ENCODE measurements at regions not wholly inside any gene's neighbourhood (a gene's known extent, or its start where the extent isn't known, plus 50 kb on each side); places are given as distances from the start of the nearest gene placed in this dataset.

- no peak for TF ChIP-seq CTCF (conservative IDR thresholded peaks at IDR 0.05)
- Mint-ChIP-seq H3K27me3 (ENCODE audit: low read depth) (no peaks in the 10 kb centered on the region), H3K4me1 (no peaks in the 10 kb centered on the region), H3K4me3 (no peak overlapping the region), H3K36me3 (ENCODE audit: low read depth) (no peaks in the 10 kb centered on the region), H3K9me3 (no peaks in the 10 kb centered on the region), H3K27ac (ENCODE audit: unreplicated experiment) (no peak overlapping the region)
- no peak for DNase-seq (ENCODE audit: low read depth, low spot score)
These were observed 92.6 kb downstream of the RDH14 start for GRCh38 chr2:18467749-18468360.

GRCh38 chr2:18465979-18466378 lies 94.5 kb downstream of the RDH14 start:
- H3K4me3 Mint-ChIP-seq = no peak overlapping the region
- DNase-seq (ENCODE audit: low read depth, low spot score) = no peak
- no peaks in the 10 kb centered on the region for H3K4me1 Mint-ChIP-seq
- no peak overlapping the region for H3K27ac Mint-ChIP-seq (ENCODE audit: unreplicated experiment)
- H3K36me3 Mint-ChIP-seq (ENCODE audit: low read depth) = no peaks in the 10 kb centered on the region
- H3K27me3 Mint-ChIP-seq (ENCODE audit: low read depth) = peaks cover 2% of the 10 kb centered on the region
- no peak for TF ChIP-seq CTCF (conservative IDR thresholded peaks at IDR 0.05)
- no peaks in the 10 kb centered on the region for H3K9me3 Mint-ChIP-seq

- DNase-seq (ENCODE audit: low read depth, low spot score) = no peak
- no peak for TF ChIP-seq CTCF (conservative IDR thresholded peaks at IDR 0.05)
- H3K36me3 Mint-ChIP-seq (ENCODE audit: low read depth) = no peaks in the 10 kb centered on the region
- H3K27ac Mint-ChIP-seq (ENCODE audit: unreplicated experiment) = no peak overlapping the region
- H3K9me3 Mint-ChIP-seq = peaks cover 3% of the 10 kb centered on the region
- H3K4me1 Mint-ChIP-seq = no peaks in the 10 kb centered on the region
- peaks cover 2% of the 10 kb centered on the region for H3K27me3 Mint-ChIP-seq (ENCODE audit: low read depth)
- no peak overlapping the region for H3K4me3 Mint-ChIP-seq
These were observed 95.5 kb downstream of the RDH14 start for GRCh38 chr2:18464913-18465312.

GRCh38 chr2:18456026-18456425 lies 104.4 kb downstream of the RDH14 start:
- Mint-ChIP-seq H3K4me3 (no peak overlapping the region), H3K27ac (ENCODE audit: unreplicated experiment) (no peak overlapping the region), H3K27me3 (ENCODE audit: low read depth) (peaks cover 9% of the 10 kb centered on the region), H3K4me1 (peaks cover 18% of the 10 kb centered on the region), H3K9me3 (peaks cover 6% of the 10 kb centered on the region), H3K36me3 (ENCODE audit: low read depth) (no peaks in the 10 kb centered on the region)
- DNase-seq (ENCODE audit: low read depth, low spot score) = no peak
- no peak for TF ChIP-seq CTCF (conservative IDR thresholded peaks at IDR 0.05)

GRCh38 chr2:18455236-18455862 lies 105.1 kb downstream of the RDH14 start:
- Mint-ChIP-seq H3K36me3 (ENCODE audit: low read depth) (no peaks in the 10 kb centered on the region), H3K27ac (ENCODE audit: unreplicated experiment) (no peak overlapping the region), H3K9me3 (peaks cover 6% of the 10 kb centered on the region), H3K4me1 (peaks cover 18% of the 10 kb centered on the region), H3K27me3 (ENCODE audit: low read depth) (peaks cover 9% of the 10 kb centered on the region), H3K4me3 (no peak overlapping the region)
- DNase-seq (ENCODE audit: low read depth, low spot score) = no peak
- TF ChIP-seq CTCF (conservative IDR thresholded peaks at IDR 0.05) = no peak

Data from neural crest cell (in vitro differentiated cells).